ENCODE measurements at regions not wholly inside any gene's neighbourhood (a gene's known extent, or its start where the extent isn't known, plus 50 kb on each side); places are given as distances from the start of the nearest gene placed in this dataset.

DNA sequence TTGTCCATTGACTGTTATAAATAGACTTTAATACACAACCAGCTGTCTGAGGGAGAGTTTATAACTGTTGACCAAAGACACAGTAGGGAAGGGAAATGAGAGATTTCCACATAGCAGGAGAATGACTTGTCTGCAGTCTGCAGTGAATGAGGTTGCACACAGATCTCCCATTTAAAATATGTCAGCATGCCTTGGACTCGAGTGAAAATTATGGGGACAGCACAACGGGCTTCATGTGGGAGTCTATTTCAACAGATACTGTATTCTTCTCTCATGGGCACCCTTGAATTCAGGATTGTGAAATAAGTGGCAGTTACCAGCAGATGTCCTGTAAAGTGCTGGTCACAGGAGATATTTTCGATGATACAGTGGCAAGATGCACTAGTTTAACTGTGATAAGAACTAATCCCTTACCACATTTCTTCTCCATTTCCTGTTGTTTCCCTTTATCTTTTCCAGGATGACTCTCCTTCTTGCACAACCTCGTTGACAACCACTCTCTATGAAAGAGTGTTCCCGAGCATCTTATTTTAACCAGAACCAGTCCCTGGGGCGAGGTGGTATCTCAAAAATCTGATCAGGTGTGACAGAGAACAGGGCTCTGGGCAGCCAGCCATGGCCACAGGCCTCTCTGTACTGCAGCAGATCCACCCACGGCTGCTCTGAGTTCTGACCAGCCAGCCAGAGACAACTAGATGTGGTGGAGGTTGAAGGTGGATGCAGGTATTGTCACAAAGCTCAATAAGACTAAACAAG lies 51.5 kb upstream of the MAP3K1 start:
- TF ChIP-seq, protein P1, sequence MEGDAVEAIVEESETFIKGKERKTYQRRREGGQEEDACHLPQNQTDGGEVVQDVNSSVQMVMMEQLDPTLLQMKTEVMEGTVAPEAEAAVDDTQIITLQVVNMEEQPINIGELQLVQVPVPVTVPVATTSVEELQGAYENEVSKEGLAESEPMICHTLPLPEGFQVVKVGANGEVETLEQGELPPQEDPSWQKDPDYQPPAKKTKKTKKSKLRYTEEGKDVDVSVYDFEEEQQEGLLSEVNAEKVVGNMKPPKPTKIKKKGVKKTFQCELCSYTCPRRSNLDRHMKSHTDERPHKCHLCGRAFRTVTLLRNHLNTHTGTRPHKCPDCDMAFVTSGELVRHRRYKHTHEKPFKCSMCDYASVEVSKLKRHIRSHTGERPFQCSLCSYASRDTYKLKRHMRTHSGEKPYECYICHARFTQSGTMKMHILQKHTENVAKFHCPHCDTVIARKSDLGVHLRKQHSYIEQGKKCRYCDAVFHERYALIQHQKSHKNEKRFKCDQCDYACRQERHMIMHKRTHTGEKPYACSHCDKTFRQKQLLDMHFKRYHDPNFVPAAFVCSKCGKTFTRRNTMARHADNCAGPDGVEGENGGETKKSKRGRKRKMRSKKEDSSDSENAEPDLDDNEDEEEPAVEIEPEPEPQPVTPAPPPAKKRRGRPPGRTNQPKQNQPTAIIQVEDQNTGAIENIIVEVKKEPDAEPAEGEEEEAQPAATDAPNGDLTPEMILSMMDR (IDR thresholded peaks at IDR 0.05): no peak
- no peak overlapping the region for H3K27ac ChIP-seq
- peaks cover 9 to 11% of the 10 kb centered on the region in 2 experiments for H3K4me1 ChIP-seq (ENCODE audit: control insufficient read depth in 1 of 2, insufficient read depth in 1 of 2, low read depth in 1 of 2, low read length in 1 of 2)
- no peaks in the 10 kb centered on the region for H3K36me3 ChIP-seq
- H3K27me3 ChIP-seq: no peaks in the 10 kb centered on the region
- no peak overlapping the region for H3K4me3 ChIP-seq (ENCODE audit: low read depth in 1 of 2, low read length in 1 of 2)
- H3K9me3 ChIP-seq: no peaks in the 10 kb centered on the region

DNA sequence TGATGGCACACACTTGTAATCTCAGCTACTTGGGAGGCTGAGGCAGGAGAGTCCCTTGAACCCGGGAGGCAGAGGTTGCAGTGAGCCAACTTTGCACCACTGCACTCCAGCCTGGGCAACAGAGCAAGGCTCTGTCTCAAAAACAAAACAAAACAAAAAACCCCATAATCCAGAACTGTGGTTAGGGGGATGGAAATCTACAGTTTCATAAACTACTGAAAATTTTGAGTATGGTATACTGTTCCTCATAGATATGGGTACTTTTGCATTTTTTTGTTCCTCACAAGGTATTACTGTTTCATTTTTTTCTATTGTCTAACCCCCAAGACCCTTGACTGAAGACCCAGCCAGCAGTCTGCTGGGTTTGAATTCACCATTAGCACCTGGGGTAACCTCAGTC lies 52.2 kb upstream of the MAP3K1 start:
- no peak overlapping the region for H3K27ac ChIP-seq
- no peak overlapping the region for H3K4me3 ChIP-seq (ENCODE audit: low read depth in 1 of 2, low read length in 1 of 2)
- TF ChIP-seq, protein P1 (IDR thresholded peaks at IDR 0.05): no peak

DNA sequence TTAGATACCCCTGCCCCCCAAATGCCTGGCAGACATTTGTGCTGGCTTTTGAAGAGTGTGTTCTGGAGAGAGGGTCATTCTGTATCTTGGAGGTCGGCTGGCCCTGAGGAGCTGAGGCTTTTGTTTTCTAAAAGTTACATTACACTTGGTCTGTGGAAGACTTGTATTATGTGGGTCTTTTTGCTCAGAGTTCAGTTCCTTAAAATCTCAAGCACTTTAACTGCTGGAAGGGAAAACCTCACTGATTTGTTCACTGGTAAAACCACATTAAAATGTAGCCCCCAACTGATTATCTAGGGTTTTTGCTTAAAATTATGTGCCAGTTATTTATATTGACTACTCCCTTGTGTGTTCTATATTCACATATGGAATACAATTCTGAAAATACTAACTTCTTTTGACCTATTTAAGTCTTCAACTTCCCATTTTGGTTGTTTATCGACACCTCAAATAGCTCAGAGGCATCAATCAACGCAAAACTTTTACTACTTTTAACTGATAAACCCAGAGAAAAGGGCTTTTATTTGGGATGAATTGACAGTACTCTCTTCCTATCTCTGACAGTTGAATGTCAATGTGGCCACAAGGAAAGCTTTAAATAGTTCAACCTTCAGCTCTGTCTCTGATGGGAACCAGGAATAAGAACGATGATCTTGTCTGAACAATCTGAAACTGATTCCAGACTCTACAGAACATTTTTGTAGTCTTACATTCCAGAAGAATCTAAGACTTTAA lies 54.0 kb upstream of the MAP3K1 start:
- H3K4me3 ChIP-seq (ENCODE audit: low read depth in 1 of 2, low read length in 1 of 2): no peak overlapping the region
- H3K9me3 ChIP-seq: no peaks in the 10 kb centered on the region
- no peak overlapping the region for H3K27ac ChIP-seq
- H3K4me1 ChIP-seq (ENCODE audit: control insufficient read depth in 1 of 2, insufficient read depth in 1 of 2, low read depth in 1 of 2, low read length in 1 of 2): peaks cover 9 to 11% of the 10 kb centered on the region in 2 experiments
- TF ChIP-seq, protein P1 (IDR thresholded peaks at IDR 0.05): no peak
- no peaks in the 10 kb centered on the region for H3K27me3 ChIP-seq
- H3K36me3 ChIP-seq: no peaks in the 10 kb centered on the region

More for the DNA sequence above, 52.2 kb upstream of the MAP3K1 start:
- Histone ChIP-seq H3K36me3 (no peaks in the 10 kb centered on the region), H3K4me1 (ENCODE audit: control insufficient read depth in 1 of 2, insufficient read depth in 1 of 2, low read depth in 1 of 2, low read length in 1 of 2) (peaks cover 9 to 11% of the 10 kb centered on the region in 2 experiments), H3K27me3 (no peaks in the 10 kb centered on the region), H3K9me3 (no peaks in the 10 kb centered on the region)

DNA sequence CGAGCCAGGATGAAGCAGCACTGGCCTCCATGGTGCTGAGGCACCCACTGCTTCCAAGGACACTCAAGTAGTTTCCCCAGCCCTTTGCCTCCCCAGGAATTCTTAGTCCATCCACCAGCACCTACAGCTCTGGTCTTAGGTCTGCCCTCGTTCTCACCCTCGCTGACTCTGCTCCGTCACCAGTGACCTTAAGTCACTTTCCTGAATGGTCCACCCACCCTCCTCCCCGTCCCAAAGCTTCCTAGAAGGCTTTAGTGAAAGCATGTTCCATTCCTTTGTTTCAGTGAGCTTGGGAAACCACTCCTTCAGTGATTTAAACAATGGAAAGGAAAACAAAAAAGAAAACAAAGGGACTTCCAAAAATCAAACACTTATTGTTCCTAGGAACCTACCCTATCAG lies 54.6 kb upstream of the MAP3K1 start:
- H3K36me3 ChIP-seq: no peaks in the 10 kb centered on the region
- H3K27ac ChIP-seq: no peak overlapping the region
- no peaks in the 10 kb centered on the region for H3K9me3 ChIP-seq
- no peaks in the 10 kb centered on the region for H3K27me3 ChIP-seq
- TF ChIP-seq, protein P1 (IDR thresholded peaks at IDR 0.05): no peak
- no peak overlapping the region for H3K4me3 ChIP-seq (ENCODE audit: low read depth in 1 of 2, low read length in 1 of 2)
- H3K4me1 ChIP-seq (ENCODE audit: control insufficient read depth in 1 of 2, insufficient read depth in 1 of 2, low read depth in 1 of 2, low read length in 1 of 2): peaks cover 9 to 11% of the 10 kb centered on the region in 2 experiments

DNA sequence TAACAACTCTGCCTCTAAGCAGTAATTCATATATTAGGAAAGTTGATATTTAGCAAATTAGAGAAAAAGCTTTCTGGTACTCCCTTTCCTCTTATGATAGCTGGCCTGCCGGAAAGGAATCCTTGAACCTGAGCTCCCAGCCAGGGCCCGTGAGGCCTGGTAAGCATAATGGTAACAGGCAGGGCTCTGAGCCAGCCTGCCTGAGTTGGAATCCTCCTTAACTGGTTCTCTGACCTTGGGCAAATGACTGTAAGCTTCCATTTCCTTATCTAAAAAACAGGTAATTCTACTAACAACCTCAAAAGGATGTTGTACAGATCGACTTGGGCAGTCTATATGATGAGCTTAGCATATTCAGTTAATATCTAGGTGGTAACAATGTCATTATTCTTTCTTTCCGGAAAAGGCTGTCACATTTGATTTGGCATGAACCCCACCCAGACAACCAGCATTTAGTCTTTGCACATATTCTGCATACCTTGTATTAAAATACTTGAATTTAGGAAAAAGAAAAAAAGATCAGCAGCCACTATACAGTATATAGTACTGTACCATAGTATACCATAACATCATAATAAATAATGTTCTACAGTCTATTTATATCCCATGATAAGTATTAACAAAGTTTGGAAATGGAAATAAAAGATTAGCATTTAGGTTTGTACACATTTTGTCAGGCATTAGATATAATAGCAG lies 55.7 kb upstream of the MAP3K1 start:
- H3K4me1 ChIP-seq (ENCODE audit: control insufficient read depth in 1 of 2, insufficient read depth in 1 of 2, low read depth in 1 of 2, low read length in 1 of 2): peaks cover 9 to 11% of the 10 kb centered on the region in 2 experiments
- no peak overlapping the region for H3K27ac ChIP-seq
- no peaks in the 10 kb centered on the region for H3K9me3 ChIP-seq
- no peak overlapping the region for H3K4me3 ChIP-seq (ENCODE audit: low read depth in 1 of 2, low read length in 1 of 2)
- no peaks in the 10 kb centered on the region for H3K36me3 ChIP-seq
- H3K27me3 ChIP-seq: no peaks in the 10 kb centered on the region
- TF ChIP-seq, protein P1 (IDR thresholded peaks at IDR 0.05): no peak

Data from neutrophil (primary cell).